ENCODE measurements at regions not wholly inside any gene's neighbourhood (a gene's known extent, or its start where the extent isn't known, plus 50 kb on each side); places are given as distances from the start of the nearest gene placed in this dataset.

DNA sequence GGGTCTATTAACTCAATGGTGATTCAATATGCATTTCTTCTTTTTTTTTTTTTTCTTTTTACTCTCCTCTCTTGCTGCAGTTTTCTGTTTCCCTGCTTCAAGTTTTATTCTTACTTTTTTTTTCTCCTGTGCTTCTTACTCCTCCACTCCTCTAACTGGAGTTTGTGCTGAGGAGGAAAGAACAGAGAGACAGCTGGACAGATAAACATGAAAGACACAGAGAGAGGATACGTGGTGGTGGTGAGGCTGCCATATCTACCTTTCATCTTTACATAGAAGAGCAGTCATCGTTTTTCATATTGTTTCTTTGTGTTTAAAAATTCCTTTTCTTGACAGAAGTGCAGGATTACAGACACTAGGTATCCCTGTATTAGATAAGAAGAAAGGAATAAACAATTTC, 262.8 kb downstream of the OTOL1 start:
- H3K4me3 Mint-ChIP-seq (ENCODE audit: unreplicated experiment) = no peak overlapping the region
- TF ChIP-seq, protein P1, sequence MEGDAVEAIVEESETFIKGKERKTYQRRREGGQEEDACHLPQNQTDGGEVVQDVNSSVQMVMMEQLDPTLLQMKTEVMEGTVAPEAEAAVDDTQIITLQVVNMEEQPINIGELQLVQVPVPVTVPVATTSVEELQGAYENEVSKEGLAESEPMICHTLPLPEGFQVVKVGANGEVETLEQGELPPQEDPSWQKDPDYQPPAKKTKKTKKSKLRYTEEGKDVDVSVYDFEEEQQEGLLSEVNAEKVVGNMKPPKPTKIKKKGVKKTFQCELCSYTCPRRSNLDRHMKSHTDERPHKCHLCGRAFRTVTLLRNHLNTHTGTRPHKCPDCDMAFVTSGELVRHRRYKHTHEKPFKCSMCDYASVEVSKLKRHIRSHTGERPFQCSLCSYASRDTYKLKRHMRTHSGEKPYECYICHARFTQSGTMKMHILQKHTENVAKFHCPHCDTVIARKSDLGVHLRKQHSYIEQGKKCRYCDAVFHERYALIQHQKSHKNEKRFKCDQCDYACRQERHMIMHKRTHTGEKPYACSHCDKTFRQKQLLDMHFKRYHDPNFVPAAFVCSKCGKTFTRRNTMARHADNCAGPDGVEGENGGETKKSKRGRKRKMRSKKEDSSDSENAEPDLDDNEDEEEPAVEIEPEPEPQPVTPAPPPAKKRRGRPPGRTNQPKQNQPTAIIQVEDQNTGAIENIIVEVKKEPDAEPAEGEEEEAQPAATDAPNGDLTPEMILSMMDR (IDR thresholded peaks at IDR 0.05; ENCODE audit: insufficient read depth in 1 of 2, low read depth in 1 of 2, low read length in 1 of 2, severe bottlenecking in 1 of 2, unreplicated experiment in 1 of 2) = no peak
- BruUV-seq (replicated peaks) = no TSS peak
- H3K27ac Mint-ChIP-seq (ENCODE audit: unreplicated experiment) = no peak overlapping the region
- no peaks in the 10 kb centered on the region for H3K27me3 Mint-ChIP-seq (ENCODE audit: insufficient read depth, unreplicated experiment)
- ChIA-PET POLR2A (no interaction called here), CTCF (no interaction called here)
- intact Hi-C loops (cut with micrococcal nuclease; ENCODE audit: unreplicated experiment) = no loop called here
- no peaks in the 10 kb centered on the region for H3K4me1 Mint-ChIP-seq (ENCODE audit: low read depth, unreplicated experiment)
- H3K27me3 ChIP-seq (replicated peaks; ENCODE audit: control insufficient read depth, insufficient read depth, low read length) = no peaks in the 10 kb centered on the region
- no peaks in the 10 kb centered on the region for H3K36me3 Mint-ChIP-seq (ENCODE audit: insufficient read depth, unreplicated experiment)
- H3K9me3 Mint-ChIP-seq (ENCODE audit: unreplicated experiment) = no peaks in the 10 kb centered on the region
- H3K4me1 ChIP-seq = no peaks in the 10 kb centered on the region
- H3K36me3 ChIP-seq (ENCODE audit: control insufficient read depth, insufficient read depth, low read length) = no peaks in the 10 kb centered on the region
- H3K4me3 ChIP-seq (ENCODE audit: low read depth, low read length) = no peak overlapping the region
- DNase-seq = no peak
- H3K9me3 ChIP-seq = no peaks in the 10 kb centered on the region

DNA sequence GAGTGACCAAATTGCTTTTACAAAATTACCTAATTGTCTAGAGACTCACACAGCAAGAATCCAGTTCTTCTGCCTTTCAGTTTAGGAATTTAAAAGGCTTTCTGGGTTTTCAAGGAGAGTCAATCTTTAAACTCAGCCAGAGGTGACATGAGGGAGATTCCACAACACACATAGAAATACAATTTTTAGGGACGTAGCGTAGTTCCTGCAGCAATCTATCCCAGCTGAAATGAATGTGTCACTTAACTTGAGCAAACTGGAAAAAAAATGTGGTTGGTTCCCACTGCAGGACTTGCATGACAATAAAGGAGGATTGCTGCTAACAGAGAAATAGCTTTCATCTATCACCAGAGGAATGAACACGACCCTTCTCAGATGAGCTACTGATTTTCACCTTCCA, 269.7 kb downstream of the OTOL1 start:
- Mint-ChIP-seq H3K27ac (ENCODE audit: unreplicated experiment) (no peak overlapping the region), H3K9me3 (ENCODE audit: unreplicated experiment) (no peaks in the 10 kb centered on the region), H3K4me1 (ENCODE audit: low read depth, unreplicated experiment) (no peaks in the 10 kb centered on the region), H3K27me3 (ENCODE audit: insufficient read depth, unreplicated experiment) (no peaks in the 10 kb centered on the region), H3K4me3 (ENCODE audit: unreplicated experiment) (no peak overlapping the region), H3K36me3 (ENCODE audit: insufficient read depth, unreplicated experiment) (no peaks in the 10 kb centered on the region)
- ChIA-PET POLR2A (no interaction called here), CTCF (no interaction called here)
- Histone ChIP-seq H3K36me3 (ENCODE audit: control insufficient read depth, insufficient read depth, low read length) (no peaks in the 10 kb centered on the region), H3K4me3 (ENCODE audit: low read depth, low read length) (no peak overlapping the region), H3K4me1 (no peaks in the 10 kb centered on the region), H3K27me3 (replicated peaks; ENCODE audit: control insufficient read depth, insufficient read depth, low read length) (no peaks in the 10 kb centered on the region), H3K9me3 (no peaks in the 10 kb centered on the region)
- no peak for DNase-seq
- TF ChIP-seq, protein P1 (IDR thresholded peaks at IDR 0.05; ENCODE audit: insufficient read depth in 1 of 2, low read depth in 1 of 2, low read length in 1 of 2, severe bottlenecking in 1 of 2, unreplicated experiment in 1 of 2) = no peak
- no TSS peak for BruUV-seq (replicated peaks)
- intact Hi-C loops (cut with micrococcal nuclease; ENCODE audit: unreplicated experiment) = no loop called here

DNA sequence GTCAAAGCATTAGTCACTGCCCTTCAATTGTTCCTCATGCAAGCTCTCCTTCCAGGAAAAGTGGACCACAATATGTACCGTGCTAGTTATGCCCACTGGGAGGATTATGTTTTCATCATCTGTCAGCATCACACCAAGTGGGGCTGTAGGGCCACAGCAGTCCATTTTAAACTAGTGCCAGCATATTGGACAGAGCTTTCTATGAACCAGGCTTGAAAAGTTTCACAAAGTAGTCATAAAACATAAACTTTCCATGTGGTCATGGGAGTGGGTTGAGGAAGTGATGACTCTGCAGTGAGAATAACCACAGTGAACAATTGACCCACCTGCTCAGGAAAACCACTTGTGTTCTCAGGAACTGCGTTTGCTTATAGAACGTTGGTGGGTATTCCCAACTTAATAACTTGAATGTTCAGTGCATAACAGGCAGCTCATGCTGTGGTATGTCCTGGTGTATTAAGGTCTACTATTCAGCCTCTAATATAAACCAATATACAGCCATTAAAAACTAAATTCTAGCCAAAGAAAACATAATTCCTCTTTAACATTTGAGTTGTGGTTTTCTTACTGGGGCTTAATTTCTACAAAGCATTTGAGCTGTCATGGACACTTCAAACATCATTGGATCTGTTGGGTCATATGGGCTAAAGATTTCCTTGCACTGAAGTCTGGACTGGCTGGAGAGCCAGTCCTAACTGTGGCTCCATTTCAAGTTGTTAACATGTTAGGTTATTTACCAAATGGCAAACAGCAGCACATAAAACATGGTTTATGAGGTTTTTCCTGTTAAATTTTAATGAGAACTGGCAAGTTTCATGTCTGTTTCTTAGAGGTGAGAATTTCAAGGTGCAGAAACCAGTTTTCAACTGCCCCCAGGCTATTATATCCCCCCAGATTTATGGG, 274.1 kb downstream of the OTOL1 start:
- no peaks in the 10 kb centered on the region for H3K9me3 ChIP-seq
- no peak overlapping the region for H3K4me3 ChIP-seq (ENCODE audit: low read depth, low read length)
- no peak overlapping the region for H3K4me3 Mint-ChIP-seq (ENCODE audit: unreplicated experiment)
- no peaks in the 10 kb centered on the region for H3K36me3 Mint-ChIP-seq (ENCODE audit: insufficient read depth, unreplicated experiment)
- intact Hi-C loops (cut with micrococcal nuclease; ENCODE audit: unreplicated experiment) = no loop called here
- H3K27me3 Mint-ChIP-seq (ENCODE audit: insufficient read depth, unreplicated experiment) = no peaks in the 10 kb centered on the region
- no TSS peak for BruUV-seq (replicated peaks)
- POLR2A ChIA-PET = no interaction called here
- no peak overlapping the region for H3K27ac Mint-ChIP-seq (ENCODE audit: unreplicated experiment)
- TF ChIP-seq, protein P1 (IDR thresholded peaks at IDR 0.05; ENCODE audit: insufficient read depth in 1 of 2, low read depth in 1 of 2, low read length in 1 of 2, severe bottlenecking in 1 of 2, unreplicated experiment in 1 of 2) = no peak
- no peaks in the 10 kb centered on the region for H3K27me3 ChIP-seq (replicated peaks; ENCODE audit: control insufficient read depth, insufficient read depth, low read length)
- DNase-seq = no peak
- CTCF ChIA-PET = interaction anchor here (0.6 kb wide), 1 partner anchor 1283 kb away, joined by 5 read pairs; no protein-coding TSS in a partner anchor
- H3K9me3 Mint-ChIP-seq (ENCODE audit: unreplicated experiment) = no peaks in the 10 kb centered on the region
- no peaks in the 10 kb centered on the region for H3K4me1 Mint-ChIP-seq (ENCODE audit: low read depth, unreplicated experiment)
- H3K36me3 ChIP-seq (ENCODE audit: control insufficient read depth, insufficient read depth, low read length) = no peaks in the 10 kb centered on the region
- H3K4me1 ChIP-seq = no peaks in the 10 kb centered on the region
